ENCODE measurements at regions not wholly inside any gene's neighbourhood (a gene's known extent, or its start where the extent isn't known, plus 50 kb on each side); places are given as distances from the start of the nearest gene placed in this dataset.

DNA sequence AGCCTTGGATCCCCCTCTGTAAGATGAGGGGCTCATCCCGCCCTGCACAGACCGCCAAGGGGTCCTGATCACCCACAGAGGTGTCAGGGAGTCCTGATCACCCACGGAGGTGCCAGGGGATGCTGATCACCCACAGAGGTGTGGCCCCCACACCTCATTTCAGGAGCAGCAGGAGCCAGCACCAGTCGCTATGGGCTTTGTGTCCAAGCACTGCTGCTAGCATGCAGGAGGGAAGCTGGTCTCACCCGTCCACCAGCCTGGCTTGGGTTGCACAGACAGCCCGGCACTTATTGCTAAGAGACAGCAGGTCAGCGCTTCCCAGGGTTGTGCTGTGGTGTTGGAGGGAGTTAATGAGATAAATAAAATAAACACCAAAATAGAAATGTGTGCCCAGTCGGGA is 88.5 kb downstream of the ADRA2C start:
- Mint-ChIP-seq H3K4me3 (no peak overlapping the region), H3K9me3 (peaks cover 2% of the 10 kb centered on the region), H3K27me3 (peaks cover 19% of the 10 kb centered on the region), H3K36me3 (peaks cover 2% of the 10 kb centered on the region), H3K27ac (no peak overlapping the region), H3K4me1 (no peaks in the 10 kb centered on the region)
- ATAC-seq (ENCODE audit: low read depth) (no peak), DNase-seq (ENCODE audit: low spot score in 2 of 2) (no peak)

GRCh38 chr4:3855646-3856045 is 89.5 kb downstream of the ADRA2C start:
- Mint-ChIP-seq H3K4me1 (no peaks in the 10 kb centered on the region), H3K27ac (no peak overlapping the region), H3K4me3 (no peak overlapping the region), H3K9me3 (peaks cover 1% of the 10 kb centered on the region), H3K27me3 (peaks cover 17% of the 10 kb centered on the region), H3K36me3 (peaks cover under 1% of the 10 kb centered on the region)
- DNase-seq (ENCODE audit: low spot score in 2 of 2): no peak
- ATAC-seq (ENCODE audit: low read depth): no peak

GRCh38 chr4:3856604-3857204 is 90.5 kb downstream of the ADRA2C start:
- no peak overlapping the region for H3K4me3 Mint-ChIP-seq

GRCh38 chr4:3857269-3857926 is 91.2 kb downstream of the ADRA2C start:
- ATAC-seq (ENCODE audit: low read depth) (no peak), DNase-seq (ENCODE audit: low spot score in 2 of 2) (no peak)
- H3K4me1 Mint-ChIP-seq: no peaks in the 10 kb centered on the region
- H3K36me3 Mint-ChIP-seq: no peaks in the 10 kb centered on the region
- H3K27me3 Mint-ChIP-seq: peaks cover 16% of the 10 kb centered on the region
- no peak overlapping the region for H3K4me3 Mint-ChIP-seq
- H3K9me3 Mint-ChIP-seq: no peaks in the 10 kb centered on the region
- H3K27ac Mint-ChIP-seq: no peak overlapping the region

More at GRCh38 chr4:3856604-3857204, 90.5 kb downstream of the ADRA2C start:
- DNase-seq (ENCODE audit: low spot score in 2 of 2) (no peak), ATAC-seq (ENCODE audit: low read depth) (no peak)
- Mint-ChIP-seq H3K27ac (no peak overlapping the region), H3K9me3 (no peaks in the 10 kb centered on the region), H3K27me3 (peaks cover 16% of the 10 kb centered on the region), H3K4me1 (no peaks in the 10 kb centered on the region), H3K36me3 (no peaks in the 10 kb centered on the region)

- Mint-ChIP-seq H3K4me1 (no peaks in the 10 kb centered on the region), H3K27ac (no peak overlapping the region), H3K4me3 (no peak overlapping the region), H3K27me3 (peaks cover 14% of the 10 kb centered on the region), H3K9me3 (no peaks in the 10 kb centered on the region), H3K36me3 (no peaks in the 10 kb centered on the region)
- DNase-seq (ENCODE audit: low spot score in 2 of 2) (no peak), ATAC-seq (ENCODE audit: low read depth) (no peak)
Observed at GRCh38 chr4:3858046-3858730, 92.0 kb downstream of the ADRA2C start.

- no peaks in the 10 kb centered on the region for H3K36me3 Mint-ChIP-seq
- H3K27ac Mint-ChIP-seq: no peak overlapping the region
- H3K4me3 Mint-ChIP-seq: no peak overlapping the region
- no peaks in the 10 kb centered on the region for H3K9me3 Mint-ChIP-seq
- no peaks in the 10 kb centered on the region for H3K4me1 Mint-ChIP-seq
- H3K27me3 Mint-ChIP-seq: peaks cover 15% of the 10 kb centered on the region
- no peak for ATAC-seq (ENCODE audit: low read depth)
- DNase-seq (ENCODE audit: low spot score in 2 of 2): no peak
Observed at GRCh38 chr4:3858765-3859388, 92.7 kb downstream of the ADRA2C start.

DNA sequence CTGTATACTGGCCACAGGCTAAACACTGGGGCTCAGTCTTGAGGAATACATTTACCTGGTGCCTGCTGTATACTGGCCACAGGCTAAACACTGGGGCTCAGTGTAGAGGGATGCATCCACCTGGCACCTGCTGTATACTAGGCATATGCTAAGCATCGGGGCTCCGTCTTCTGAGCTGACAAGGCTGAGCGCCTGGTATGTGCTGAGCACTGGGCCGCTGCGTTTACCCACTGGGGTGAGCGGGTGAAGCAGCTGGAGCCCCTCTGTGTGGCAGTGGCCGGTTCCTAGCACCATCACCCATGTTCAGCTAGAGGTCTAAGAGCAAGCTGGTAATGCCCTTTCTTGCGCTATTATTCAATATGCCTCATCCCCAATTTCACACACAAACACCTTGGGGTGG is 93.4 kb downstream of the ADRA2C start:
- DNase-seq (ENCODE audit: low spot score in 2 of 2): no peak
- H3K27ac Mint-ChIP-seq: no peak overlapping the region
- H3K36me3 Mint-ChIP-seq: no peaks in the 10 kb centered on the region
- H3K4me1 Mint-ChIP-seq: no peaks in the 10 kb centered on the region
- no peak for ATAC-seq (ENCODE audit: low read depth)
- no peak overlapping the region for H3K4me3 Mint-ChIP-seq
- peaks cover 14% of the 10 kb centered on the region for H3K27me3 Mint-ChIP-seq
- H3K9me3 Mint-ChIP-seq: no peaks in the 10 kb centered on the region

DNA sequence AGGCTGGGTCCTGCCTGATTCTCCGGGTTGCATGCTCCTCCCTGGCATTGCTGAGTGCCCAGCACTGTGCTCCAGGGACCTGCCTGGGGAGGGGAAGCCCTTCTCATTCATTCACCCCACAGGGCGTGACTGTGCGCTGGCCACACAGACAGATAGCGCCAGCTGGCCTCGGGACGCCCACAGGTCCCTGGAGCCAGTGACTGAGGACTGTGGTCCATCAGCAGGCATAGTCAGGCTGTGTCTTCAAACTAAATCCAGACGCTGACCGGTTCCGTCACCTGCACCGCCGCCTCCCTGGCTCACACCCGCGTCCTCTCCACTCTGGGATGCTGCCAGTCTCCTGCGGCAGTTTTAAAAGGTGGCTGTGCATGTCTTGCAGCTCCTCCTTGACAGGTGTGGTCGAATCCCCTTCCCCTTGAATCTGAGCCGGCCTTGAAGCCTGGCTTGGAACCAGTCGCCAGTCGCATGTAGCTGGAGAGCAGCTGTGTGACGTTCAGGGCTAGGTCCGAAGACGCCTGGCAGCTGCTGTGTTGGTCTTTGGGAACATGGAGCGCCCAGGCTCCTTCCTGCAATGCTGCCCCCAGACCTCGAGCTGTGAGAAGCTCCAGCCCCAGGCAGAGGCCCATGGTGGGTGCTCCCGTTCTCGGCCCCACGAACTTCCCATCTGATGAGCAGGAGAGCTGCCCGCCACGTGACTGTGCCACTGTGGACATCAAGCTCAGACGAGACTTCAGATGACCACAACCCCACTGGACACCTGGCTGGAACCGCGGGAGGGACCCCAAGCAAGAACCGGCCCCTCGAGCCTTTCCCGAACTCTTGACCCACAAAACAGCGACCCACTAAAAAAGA is 94.1 kb downstream of the ADRA2C start:
- no peak for ATAC-seq (ENCODE audit: low read depth)
- DNase-seq (ENCODE audit: low spot score in 2 of 2): no peak
- no peaks in the 10 kb centered on the region for H3K9me3 Mint-ChIP-seq
- no peak overlapping the region for H3K27ac Mint-ChIP-seq
- H3K27me3 Mint-ChIP-seq: peaks cover 11% of the 10 kb centered on the region
- H3K4me1 Mint-ChIP-seq: no peaks in the 10 kb centered on the region
- H3K36me3 Mint-ChIP-seq: no peaks in the 10 kb centered on the region
- H3K4me3 Mint-ChIP-seq: no peak overlapping the region

GRCh38 chr4:3860913-3861636 is 94.9 kb downstream of the ADRA2C start:
- H3K27me3 Mint-ChIP-seq: peaks cover 11% of the 10 kb centered on the region
- no peaks in the 10 kb centered on the region for H3K36me3 Mint-ChIP-seq
- H3K9me3 Mint-ChIP-seq: no peaks in the 10 kb centered on the region
- H3K4me3 Mint-ChIP-seq: no peak overlapping the region
- ATAC-seq (ENCODE audit: low read depth): no peak
- H3K4me1 Mint-ChIP-seq: no peaks in the 10 kb centered on the region
- H3K27ac Mint-ChIP-seq: no peak overlapping the region
- DNase-seq (ENCODE audit: low spot score in 2 of 2): no peak

DNA sequence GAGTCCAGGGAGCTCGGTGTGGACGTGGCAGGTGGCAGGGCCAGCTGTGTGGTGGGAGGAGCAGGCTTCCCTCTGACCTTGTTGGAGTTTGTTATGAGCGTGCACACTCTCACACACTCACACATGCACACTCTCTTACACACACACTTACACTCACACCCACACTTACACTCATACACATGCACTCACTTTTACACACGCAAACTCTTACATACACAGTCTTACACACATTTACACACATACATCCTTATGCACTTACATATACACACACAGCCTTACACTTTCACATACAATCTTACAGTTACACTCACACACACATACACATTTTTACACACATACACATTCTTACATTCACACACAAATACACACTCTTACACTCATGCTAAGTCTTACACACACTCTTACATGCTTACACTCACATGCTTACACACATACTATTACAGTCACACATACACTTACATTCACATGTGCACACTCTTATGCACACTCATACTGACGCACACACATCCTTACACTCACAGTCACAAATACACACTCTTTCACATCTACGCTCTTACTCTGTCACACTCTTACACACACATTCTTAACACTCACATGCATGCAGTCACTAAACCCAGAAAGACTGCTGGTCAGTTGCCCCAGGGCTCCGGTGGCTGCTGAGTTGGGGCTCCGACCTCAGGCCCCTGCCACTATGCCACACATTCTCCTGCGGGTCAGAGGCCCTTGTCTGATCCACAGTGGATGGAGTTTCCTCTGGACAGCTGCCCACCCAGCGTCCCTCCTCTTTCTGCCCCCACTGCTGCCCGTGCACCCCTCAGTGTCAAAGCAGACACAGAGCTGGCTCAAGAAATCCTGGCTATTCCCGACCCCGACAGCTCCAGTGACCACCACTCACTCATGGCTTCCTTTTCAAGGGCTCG is 95.8 kb downstream of the ADRA2C start:
- Mint-ChIP-seq H3K27ac (no peak overlapping the region), H3K36me3 (no peaks in the 10 kb centered on the region), H3K27me3 (peaks cover 11% of the 10 kb centered on the region), H3K9me3 (no peaks in the 10 kb centered on the region), H3K4me1 (no peaks in the 10 kb centered on the region), H3K4me3 (no peak overlapping the region)
- no peak for DNase-seq (ENCODE audit: low spot score in 2 of 2)
- no peak for ATAC-seq (ENCODE audit: low read depth)

- DNase-seq (ENCODE audit: low spot score in 2 of 2) (no peak), ATAC-seq (ENCODE audit: low read depth) (no peak)
- H3K27ac Mint-ChIP-seq: no peak overlapping the region
- H3K27me3 Mint-ChIP-seq: peaks cover 11% of the 10 kb centered on the region
- no peak overlapping the region for H3K4me3 Mint-ChIP-seq
- H3K9me3 Mint-ChIP-seq: no peaks in the 10 kb centered on the region
- no peaks in the 10 kb centered on the region for H3K4me1 Mint-ChIP-seq
- no peaks in the 10 kb centered on the region for H3K36me3 Mint-ChIP-seq
Observed at GRCh38 chr4:3862640-3863420, 96.6 kb downstream of the ADRA2C start.

Data from memory B cell (primary cell).